ENCODE measurements at regions not wholly inside any gene's neighbourhood (a gene's known extent, or its start where the extent isn't known, plus 50 kb on each side); places are given as distances from the start of the nearest gene placed in this dataset.
"Not testable (repeated sequence)": the region's sequence is repeated elsewhere in the genome, so short reads cannot be mapped to it uniquely, and the experiment has no call there.

- no peak for DNase-seq (ENCODE audit: extremely low read depth in 1 of 11, low read depth in 9 of 11, low spot score in 4 of 11)
These were observed 760.6 kb downstream of the EDEM1 start for GRCh38 chr3:5948084-5948483.

- no peak for DNase-seq (ENCODE audit: extremely low read depth in 1 of 11, low read depth in 9 of 11, low spot score in 4 of 11)
These were observed 763.5 kb downstream of the EDEM1 start for GRCh38 chr3:5951026-5951425.

GRCh38 chr3:5972586-5972985 lies 785.1 kb downstream of the EDEM1 start:
- DNase-seq (ENCODE audit: extremely low read depth in 1 of 11, low read depth in 9 of 11, low spot score in 4 of 11) = no peak

- DNase-seq (ENCODE audit: extremely low read depth in 1 of 11, low read depth in 9 of 11, low spot score in 4 of 11) = no peak
These were observed 787.3 kb downstream of the EDEM1 start for GRCh38 chr3:5974630-5975322.

GRCh38 chr3:5977331-5977730 lies 789.8 kb downstream of the EDEM1 start:
- no peak for DNase-seq (ENCODE audit: extremely low read depth in 1 of 11, low read depth in 9 of 11, low spot score in 4 of 11)

GRCh38 chr3:5980475-5980874 lies 793.0 kb downstream of the EDEM1 start:
- no peak for DNase-seq (ENCODE audit: extremely low read depth in 1 of 11, low read depth in 9 of 11, low spot score in 4 of 11)

- DNase-seq (ENCODE audit: extremely low read depth in 1 of 11, low read depth in 9 of 11, low spot score in 4 of 11) = no peak
These were observed 807.1 kb downstream of the EDEM1 start for GRCh38 chr3:5994651-5995050.

GRCh38 chr3:6018456-6018855 lies 830.9 kb downstream of the EDEM1 start:
- no peak for DNase-seq (ENCODE audit: extremely low read depth in 1 of 11, low read depth in 9 of 11, low spot score in 4 of 11)

GRCh38 chr3:6022621-6023020 lies 835.1 kb downstream of the EDEM1 start:
- no peak for DNase-seq (ENCODE audit: extremely low read depth in 1 of 11, low read depth in 9 of 11, low spot score in 4 of 11)

- DNase-seq (ENCODE audit: extremely low read depth in 1 of 11, low read depth in 9 of 11, low spot score in 4 of 11) = no peak
These were observed 835.9 kb upstream of the GRM7 start for GRCh38 chr3:6025032-6025431.

GRCh38 chr3:6030648-6031047 lies 830.3 kb upstream of the GRM7 start:
- DNase-seq (ENCODE audit: extremely low read depth in 1 of 11, low read depth in 9 of 11, low spot score in 4 of 11) = not testable (repeated sequence)

- no peak for DNase-seq (ENCODE audit: extremely low read depth in 1 of 11, low read depth in 9 of 11, low spot score in 4 of 11)
These were observed 825.3 kb upstream of the GRM7 start for GRCh38 chr3:6035626-6036025.

GRCh38 chr3:6039971-6040370 lies 820.9 kb upstream of the GRM7 start:
- no peak for DNase-seq (ENCODE audit: extremely low read depth in 1 of 11, low read depth in 9 of 11, low spot score in 4 of 11)

GRCh38 chr3:6041894-6042293 lies 819.0 kb upstream of the GRM7 start:
- no peak for DNase-seq (ENCODE audit: extremely low read depth in 1 of 11, low read depth in 9 of 11, low spot score in 4 of 11)

GRCh38 chr3:6047016-6047415 lies 813.9 kb upstream of the GRM7 start:
- no peak for DNase-seq (ENCODE audit: extremely low read depth in 1 of 11, low read depth in 9 of 11, low spot score in 4 of 11)

- no peak for DNase-seq (ENCODE audit: extremely low read depth in 1 of 11, low read depth in 9 of 11, low spot score in 4 of 11)
These were observed 800.7 kb upstream of the GRM7 start for GRCh38 chr3:6060251-6060650.

- DNase-seq (ENCODE audit: extremely low read depth in 1 of 11, low read depth in 9 of 11, low spot score in 4 of 11) = no peak
These were observed 798.4 kb upstream of the GRM7 start for GRCh38 chr3:6062261-6063187.

- no peak for DNase-seq (ENCODE audit: extremely low read depth in 1 of 11, low read depth in 9 of 11, low spot score in 4 of 11)
These were observed 794.5 kb upstream of the GRM7 start for GRCh38 chr3:6066397-6066796.

GRCh38 chr3:6066868-6067578 lies 793.9 kb upstream of the GRM7 start:
- peak in 3 of 11 donors; percentile 9 to 17 (median 14) for DNase-seq (ENCODE audit: extremely low read depth in 1 of 11, low read depth in 9 of 11, low spot score in 4 of 11)

GRCh38 chr3:6074952-6075351 lies 786.0 kb upstream of the GRM7 start:
- DNase-seq (ENCODE audit: extremely low read depth in 1 of 11, low read depth in 9 of 11, low spot score in 4 of 11) = no peak

Measured in renal cortex interstitium (tissue), 11 donors.